ENCODE measurements at regions not wholly inside any gene's neighbourhood (a gene's known extent, or its start where the extent isn't known, plus 50 kb on each side); places are given as distances from the start of the nearest gene placed in this dataset.

DNA sequence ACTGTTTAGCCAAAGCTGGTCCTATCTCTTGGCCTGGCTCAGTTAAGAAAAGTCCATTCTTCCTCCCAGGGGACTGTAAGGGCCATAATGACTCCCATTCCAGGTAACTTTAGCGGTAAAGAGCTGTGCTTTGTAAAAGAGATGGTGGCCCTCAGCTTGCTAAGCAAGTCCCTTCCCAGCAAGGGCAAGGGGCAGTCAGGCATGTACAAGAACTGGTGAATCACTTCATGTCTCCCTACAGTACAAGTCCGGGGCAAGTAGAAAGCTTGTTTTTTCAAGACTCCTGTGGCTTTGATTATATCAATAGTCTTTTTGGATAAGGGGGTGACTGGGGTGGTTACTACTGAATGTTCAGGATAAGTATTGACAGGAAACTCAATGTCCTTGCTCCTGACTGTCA, 88.9 kb downstream of the SLC25A15 start:
- TF ChIP-seq POLR2A (IDR thresholded peaks at IDR 0.05), result no peak
- TF ChIP-seq, protein P1, sequence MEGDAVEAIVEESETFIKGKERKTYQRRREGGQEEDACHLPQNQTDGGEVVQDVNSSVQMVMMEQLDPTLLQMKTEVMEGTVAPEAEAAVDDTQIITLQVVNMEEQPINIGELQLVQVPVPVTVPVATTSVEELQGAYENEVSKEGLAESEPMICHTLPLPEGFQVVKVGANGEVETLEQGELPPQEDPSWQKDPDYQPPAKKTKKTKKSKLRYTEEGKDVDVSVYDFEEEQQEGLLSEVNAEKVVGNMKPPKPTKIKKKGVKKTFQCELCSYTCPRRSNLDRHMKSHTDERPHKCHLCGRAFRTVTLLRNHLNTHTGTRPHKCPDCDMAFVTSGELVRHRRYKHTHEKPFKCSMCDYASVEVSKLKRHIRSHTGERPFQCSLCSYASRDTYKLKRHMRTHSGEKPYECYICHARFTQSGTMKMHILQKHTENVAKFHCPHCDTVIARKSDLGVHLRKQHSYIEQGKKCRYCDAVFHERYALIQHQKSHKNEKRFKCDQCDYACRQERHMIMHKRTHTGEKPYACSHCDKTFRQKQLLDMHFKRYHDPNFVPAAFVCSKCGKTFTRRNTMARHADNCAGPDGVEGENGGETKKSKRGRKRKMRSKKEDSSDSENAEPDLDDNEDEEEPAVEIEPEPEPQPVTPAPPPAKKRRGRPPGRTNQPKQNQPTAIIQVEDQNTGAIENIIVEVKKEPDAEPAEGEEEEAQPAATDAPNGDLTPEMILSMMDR (IDR thresholded peaks at IDR 0.05), result no peak
